Small intestine (tissue), 7 donors: ENCODE measurements at regions not wholly inside any gene's neighbourhood (a gene's known extent, or its start where the extent isn't known, plus 50 kb on each side); places are given as distances from the start of the nearest gene placed in this dataset.

Experiments used
- DNase-seq, 2 donors: peaks; one replicate each; pipeline versions ENCODE4 v3.0.0 to v3.0.0-alpha.2; 2013
- FAIRE-seq: peaks from 2 replicates; lab custom pipeline; 2012; peaks lifted over from hg19 to GRCh38; lab: Jason Lieb, UNC
- H3K27ac ChIP-seq, 3 donors: one replicate each; pipeline ENCODE4 v1.5.1; 2013; ENCODE audit warnings: low read length in 2 of 3, mild to moderate bottlenecking in 2 of 3, control low read depth in 1 of 3, inconsistent platforms in 1 of 3, low read depth in 1 of 3, moderate library complexity in 1 of 3
- H3K27me3 ChIP-seq, 3 donors: one replicate each; pipeline ENCODE4 v1.6.1; 2013; ENCODE audit warnings: low read length in 3 of 3, inconsistent platforms in 1 of 3; ENCODE audit not compliant: control insufficient read depth in 3 of 3, insufficient read depth in 3 of 3
- H3K36me3 ChIP-seq, 3 donors: one replicate each; pipeline ENCODE4 v1.6.1; 2013; ENCODE audit warnings: low read length in 3 of 3, inconsistent platforms in 1 of 3, low read depth in 1 of 3, mild to moderate bottlenecking in 1 of 3, moderate library complexity in 1 of 3; ENCODE audit not compliant: control insufficient read depth in 3 of 3, insufficient read depth in 2 of 3
- H3K4me1 ChIP-seq, 3 donors: one replicate each; pipeline ENCODE4 v1.6.1; 2013; ENCODE audit warnings: low read length in 2 of 3, inconsistent platforms in 1 of 3, low read depth in 1 of 3, mild to moderate bottlenecking in 1 of 3, moderate library complexity in 1 of 3; ENCODE audit not compliant: control insufficient read depth in 3 of 3, insufficient read depth in 2 of 3
- H3K4me3 ChIP-seq, 3 donors: one replicate each; pipeline ENCODE4 v1.5.1; 2013; ENCODE audit warnings: low read length in 3 of 3, control low read depth in 1 of 3, inconsistent platforms in 1 of 3, low read depth in 1 of 3, mild to moderate bottlenecking in 1 of 3, moderate library complexity in 1 of 3
- H3K9me3 ChIP-seq, 2 donors: one replicate each; pipeline ENCODE4 v1.6.1; 2013; ENCODE audit warnings: low read depth in 1 of 2, low read length in 1 of 2; ENCODE audit not compliant: control insufficient read depth in 2 of 2, insufficient read depth in 1 of 2
- WGBS, 3 donors: extraction: QIAGEN DNeasy Blood & Tissue Kit; methylation state at CpG; one replicate each; pipeline ENCODE4 v1.1.7; 2013; 5-methylcytosine and 5-hydroxymethylcytosine counted together
- donor health status: healthy with polysubstance abuse.
- donor health status: control.
- donor health status: control.
- donor health status: Bipolar disorder and iron deficiency.
- donor health status: healthy.

GRCh38 chr4:122313006-122313646 lies 65.7 kb upstream of the ADAD1 start:
- DNase-seq: no peak
- Histone ChIP-seq H3K4me1 (no peaks in the 10 kb centered on the region), H3K27ac (no peak overlapping the region), H3K27me3 (no peaks in the 10 kb centered on the region), H3K4me3 (no peak overlapping the region), H3K36me3 (peaks cover 4 to 16% (median 13%) of the 10 kb centered on the region in 3 donors), H3K9me3 (no peaks in the 10 kb centered on the region)
- 81 to 92% (median 89%) methylated on average over 1 of the region's 1 CpG for WGBS, 3 donors
- FAIRE-seq: no peak

GRCh38 chr4:122326908-122327307 lies 51.9 kb upstream of the ADAD1 start:
- FAIRE-seq: no peak
- H3K36me3 ChIP-seq: peaks cover 0 to 11% (median 0%) of the 10 kb centered on the region in 3 donors

GRCh38 chr4:122328893-122329292 lies 49.9 kb upstream of the ADAD1 start:
- no peak for FAIRE-seq

More at GRCh38 chr4:122326908-122327307, 51.9 kb upstream of the ADAD1 start:
- 75 to 100% (median 97%) methylated on average over 1 of the region's 1 CpG for WGBS, 3 donors
- Histone ChIP-seq H3K4me3 (no peak overlapping the region), H3K9me3 (no peaks in the 10 kb centered on the region), H3K4me1 (no peaks in the 10 kb centered on the region), H3K27me3 (no peaks in the 10 kb centered on the region), H3K27ac (no peak overlapping the region)
- DNase-seq: no peak

More at GRCh38 chr4:122328893-122329292, 49.9 kb upstream of the ADAD1 start:
- Histone ChIP-seq H3K27me3 (no peaks in the 10 kb centered on the region), H3K27ac (no peak overlapping the region), H3K9me3 (no peaks in the 10 kb centered on the region), H3K36me3 (peaks cover 0 to 4% (median 0%) of the 10 kb centered on the region in 3 donors), H3K4me1 (no peaks in the 10 kb centered on the region), H3K4me3 (no peak overlapping the region)
- no peak for DNase-seq
- WGBS, 3 donors: 100% methylated on average over 1 of the region's 1 CpG
